ENCODE measurements at regions not wholly inside any gene's neighbourhood (a gene's known extent, or its start where the extent isn't known, plus 50 kb on each side); places are given as distances from the start of the nearest gene placed in this dataset.

DNA sequence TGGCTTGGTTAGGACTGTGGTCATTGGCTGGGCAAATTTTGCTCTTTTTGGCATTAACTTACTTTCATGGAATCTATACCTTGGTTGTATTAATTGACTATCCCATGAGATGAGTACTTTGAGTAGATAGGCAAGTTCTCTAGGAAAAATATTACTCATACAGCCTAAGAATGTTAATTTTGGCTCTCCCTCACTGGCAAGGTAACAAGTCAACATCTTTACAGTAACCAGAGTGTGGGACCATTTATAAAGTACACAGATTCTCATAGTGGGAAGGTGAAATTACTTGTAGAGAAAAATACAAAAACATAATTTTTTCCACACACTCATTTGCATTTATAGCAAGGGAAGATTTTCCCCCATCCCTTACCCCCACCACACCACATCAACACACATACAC lies 154.6 kb upstream of the ZNF608 start:
- TF ChIP-seq, protein P1, sequence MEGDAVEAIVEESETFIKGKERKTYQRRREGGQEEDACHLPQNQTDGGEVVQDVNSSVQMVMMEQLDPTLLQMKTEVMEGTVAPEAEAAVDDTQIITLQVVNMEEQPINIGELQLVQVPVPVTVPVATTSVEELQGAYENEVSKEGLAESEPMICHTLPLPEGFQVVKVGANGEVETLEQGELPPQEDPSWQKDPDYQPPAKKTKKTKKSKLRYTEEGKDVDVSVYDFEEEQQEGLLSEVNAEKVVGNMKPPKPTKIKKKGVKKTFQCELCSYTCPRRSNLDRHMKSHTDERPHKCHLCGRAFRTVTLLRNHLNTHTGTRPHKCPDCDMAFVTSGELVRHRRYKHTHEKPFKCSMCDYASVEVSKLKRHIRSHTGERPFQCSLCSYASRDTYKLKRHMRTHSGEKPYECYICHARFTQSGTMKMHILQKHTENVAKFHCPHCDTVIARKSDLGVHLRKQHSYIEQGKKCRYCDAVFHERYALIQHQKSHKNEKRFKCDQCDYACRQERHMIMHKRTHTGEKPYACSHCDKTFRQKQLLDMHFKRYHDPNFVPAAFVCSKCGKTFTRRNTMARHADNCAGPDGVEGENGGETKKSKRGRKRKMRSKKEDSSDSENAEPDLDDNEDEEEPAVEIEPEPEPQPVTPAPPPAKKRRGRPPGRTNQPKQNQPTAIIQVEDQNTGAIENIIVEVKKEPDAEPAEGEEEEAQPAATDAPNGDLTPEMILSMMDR (IDR thresholded peaks at IDR 0.05; ENCODE audit: low read depth, low read length, missing input control) = no peak
- TF ChIP-seq SP1 (IDR thresholded peaks at IDR 0.05) = no peak
- no peak for TF ChIP-seq RAD21 (IDR thresholded peaks at IDR 0.05)
- no peak for TF ChIP-seq GABPA (IDR thresholded peaks at IDR 0.05 in 1 of 2, conservative IDR thresholded peaks at IDR 0.05 in 1 of 2)
- no peak for TF ChIP-seq TAF1 (conservative IDR thresholded peaks at IDR 0.05)
- no peak for TF ChIP-seq REST (IDR thresholded peaks at IDR 0.05)
- TF ChIP-seq JUND (IDR thresholded peaks at IDR 0.05) = no peak
- TF ChIP-seq HNF4A (conservative IDR thresholded peaks at IDR 0.05) = no peak
- no peak for TF ChIP-seq NR2F2 (IDR thresholded peaks at IDR 0.05)
- no peak for TF ChIP-seq ATF3 (IDR thresholded peaks at IDR 0.05)
- TF ChIP-seq YY1 (IDR thresholded peaks at IDR 0.05) = no peak
- no peak for TF ChIP-seq RXRA (IDR thresholded peaks at IDR 0.05)
- TF ChIP-seq, protein P2, sequence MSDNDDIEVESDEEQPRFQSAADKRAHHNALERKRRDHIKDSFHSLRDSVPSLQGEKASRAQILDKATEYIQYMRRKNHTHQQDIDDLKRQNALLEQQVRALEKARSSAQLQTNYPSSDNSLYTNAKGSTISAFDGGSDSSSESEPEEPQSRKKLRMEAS (IDR thresholded peaks at IDR 0.05) = no peak
- no peak for TF ChIP-seq EGR1 (IDR thresholded peaks at IDR 0.05; ENCODE audit: low read depth in 2 of 2)

Data from liver (tissue), 3 donors.